Epithelial cell of esophagus (primary cell): ENCODE measurements at regions not wholly inside any gene's neighbourhood (a gene's known extent, or its start where the extent isn't known, plus 50 kb on each side); places are given as distances from the start of the nearest gene placed in this dataset.

Experiments
- DNase-seq: peaks from one replicate; pipeline ENCODE4 v3.0.0; 2010; ENCODE audit warnings: low read depth
- H3K4me3 ChIP-seq: 2 replicates; pipeline ENCODE4 v1.5.1; 2011; ENCODE audit warnings: mild to moderate bottlenecking, low read length, control low read depth
- TF ChIP-seq, protein P1 (sequence below): IDR thresholded peaks from 2 replicates; pipeline ENCODE4 v1.5.1; 2011; ENCODE audit warnings: low read depth, mild to moderate bottlenecking, low read length, control low read depth, inconsistent platforms; ENCODE audit not compliant: insufficient read depth; ENCODE audit errors: missing control alignments

DNA sequence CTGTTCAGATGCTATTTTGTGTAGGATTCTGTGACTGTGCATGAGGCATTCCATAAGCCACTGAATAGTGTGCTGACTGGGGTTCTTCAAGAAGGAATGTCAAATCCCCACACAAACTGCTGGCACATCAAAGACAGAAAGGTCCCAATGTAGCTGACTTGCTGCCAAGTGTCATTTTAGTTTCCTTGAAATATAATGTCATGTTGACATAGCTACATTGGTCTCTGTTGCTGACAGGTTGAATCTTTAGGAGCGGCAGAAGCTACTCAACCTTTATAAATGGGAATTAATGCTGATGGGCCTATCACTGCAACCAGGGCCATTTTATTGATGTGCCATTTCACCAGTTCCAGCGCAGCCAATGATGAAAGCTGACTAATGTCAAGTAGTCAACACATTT is 1110.7 kb upstream of the B3GALT2 start:
- no peak overlapping the region for H3K4me3 ChIP-seq
- TF ChIP-seq, protein P1, sequence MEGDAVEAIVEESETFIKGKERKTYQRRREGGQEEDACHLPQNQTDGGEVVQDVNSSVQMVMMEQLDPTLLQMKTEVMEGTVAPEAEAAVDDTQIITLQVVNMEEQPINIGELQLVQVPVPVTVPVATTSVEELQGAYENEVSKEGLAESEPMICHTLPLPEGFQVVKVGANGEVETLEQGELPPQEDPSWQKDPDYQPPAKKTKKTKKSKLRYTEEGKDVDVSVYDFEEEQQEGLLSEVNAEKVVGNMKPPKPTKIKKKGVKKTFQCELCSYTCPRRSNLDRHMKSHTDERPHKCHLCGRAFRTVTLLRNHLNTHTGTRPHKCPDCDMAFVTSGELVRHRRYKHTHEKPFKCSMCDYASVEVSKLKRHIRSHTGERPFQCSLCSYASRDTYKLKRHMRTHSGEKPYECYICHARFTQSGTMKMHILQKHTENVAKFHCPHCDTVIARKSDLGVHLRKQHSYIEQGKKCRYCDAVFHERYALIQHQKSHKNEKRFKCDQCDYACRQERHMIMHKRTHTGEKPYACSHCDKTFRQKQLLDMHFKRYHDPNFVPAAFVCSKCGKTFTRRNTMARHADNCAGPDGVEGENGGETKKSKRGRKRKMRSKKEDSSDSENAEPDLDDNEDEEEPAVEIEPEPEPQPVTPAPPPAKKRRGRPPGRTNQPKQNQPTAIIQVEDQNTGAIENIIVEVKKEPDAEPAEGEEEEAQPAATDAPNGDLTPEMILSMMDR: no peak
- no peak for DNase-seq

DNA sequence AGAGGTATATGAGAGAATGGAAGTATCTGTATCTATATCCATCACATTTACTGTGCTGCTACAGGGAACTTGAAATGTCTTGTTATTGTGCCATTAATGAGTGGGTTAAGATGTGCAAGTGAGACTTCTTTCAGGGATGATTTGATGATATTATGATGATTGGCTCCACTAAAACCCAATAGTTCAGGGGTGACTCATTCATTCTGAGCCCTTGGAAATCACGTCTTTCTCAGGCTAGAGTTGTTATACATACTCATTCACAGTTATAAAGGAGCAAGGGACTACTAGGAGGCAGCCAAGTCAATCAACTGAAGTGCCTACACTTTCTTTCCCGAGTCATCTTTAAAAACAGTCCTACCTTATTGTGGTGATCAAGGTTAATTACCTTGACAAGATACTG is 1109.8 kb upstream of the B3GALT2 start:
- DNase-seq: peak; percentile 18
- H3K4me3 ChIP-seq: no peak overlapping the region
- TF ChIP-seq, protein P1: no peak

- TF ChIP-seq, protein P1: peak; percentile 78
- no peak overlapping the region for H3K4me3 ChIP-seq
- DNase-seq: peak; percentile 74
Observed at GRCh38 chr1:194295685-194296084, 1109.3 kb upstream of the B3GALT2 start.

GRCh38 chr1:194293851-194294405 is 1107.5 kb upstream of the B3GALT2 start:
- TF ChIP-seq, protein P1: no peak
- no peak for DNase-seq
- H3K4me3 ChIP-seq: no peak overlapping the region

- DNase-seq: no peak
- no peak overlapping the region for H3K4me3 ChIP-seq
- TF ChIP-seq, protein P1: no peak
Observed at GRCh38 chr1:194292966-194293365, 1106.6 kb upstream of the B3GALT2 start.

DNA sequence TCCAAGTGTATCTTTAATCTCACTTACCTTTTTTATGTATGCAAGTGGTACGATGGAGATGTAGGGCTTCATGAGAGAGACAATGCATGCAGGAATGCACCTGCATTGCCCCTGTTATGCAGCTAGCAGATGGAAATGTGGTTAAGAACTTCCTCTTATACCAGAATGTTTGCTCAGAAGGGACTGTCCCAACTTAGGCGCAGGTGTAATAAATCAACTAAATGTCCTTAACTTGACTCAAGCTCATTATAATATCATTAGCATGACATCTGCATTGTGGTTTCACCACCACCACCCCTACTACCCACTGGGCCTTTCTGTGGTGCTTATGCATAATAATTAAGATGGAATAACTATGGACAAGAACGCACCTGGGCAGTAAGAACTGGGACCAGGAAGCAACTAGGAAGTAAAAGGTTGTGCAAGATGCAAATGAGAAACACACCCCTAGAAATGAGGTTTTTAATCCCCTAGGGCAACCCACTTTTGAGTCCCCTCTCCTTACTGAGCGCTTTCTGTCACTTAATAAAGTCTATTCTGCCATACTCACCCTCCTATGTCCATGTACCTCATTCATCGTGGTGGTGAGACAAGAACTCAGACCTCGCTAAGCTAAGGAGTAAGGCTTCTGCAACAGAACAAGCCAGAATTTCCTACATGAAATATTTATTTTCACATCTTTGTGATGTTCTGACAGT is 1103.3 kb upstream of the B3GALT2 start:
- no peak for DNase-seq

More for the DNA sequence above, 1103.3 kb upstream of the B3GALT2 start:
- H3K4me3 ChIP-seq: no peak overlapping the region
- TF ChIP-seq, protein P1: no peak
